GM12878 (cell line): ENCODE measurements at regions not wholly inside any gene's neighbourhood (a gene's known extent, or its start where the extent isn't known, plus 50 kb on each side); places are given as distances from the start of the nearest gene placed in this dataset.

Source experiments
- ATAC-seq: fragments of 200-7000 bp; cut with Tn5 transposase; 3 replicates; pipeline ENCODE4 v1.9.1; 2020; ENCODE audit warnings: mild to moderate bottlenecking, moderate library complexity
- BruUV-seq: library from RNA; stranded (reverse); fragments of 400-500 nt; replicated peaks from 2 replicates; lab custom pipeline; 2021; lab: Mats Ljungman, UMichigan
- CTCF ChIA-PET: fragments of 300-600 bp; sonication (Branson Sonifier 250); formaldehyde crosslinking; extraction: SDS; loops from one replicate; lab custom pipeline; 2021; ENCODE audit warnings: inconsistent platforms; lab: Yijun Ruan, JAX
- POLR2A ChIA-PET: fragments of 350-600 bp; formaldehyde crosslinking; extraction: SDS; loops from one replicate; lab custom pipeline; 2021; ENCODE audit warnings: inconsistent platforms; lab: Charles Lee
- RAD21 ChIA-PET: fragments of 300-600 bp; sonication (Branson Sonifier 250); formaldehyde crosslinking; loops from one replicate; lab custom pipeline; 2023; ENCODE audit warnings: antibody characterized with exemption; ENCODE audit not compliant: unreplicated experiment; lab: Charles Lee
- SMC1A ChIA-PET: fragments of 300-600 bp; sonication (Branson Sonifier 250); formaldehyde crosslinking; loops from one replicate; lab custom pipeline; 2023; ENCODE audit not compliant: unreplicated experiment, uncharacterized antibody; lab: Charles Lee
- DNase-seq: peaks from one replicate; pipeline ENCODE4 v3.0.0-alpha.2; 2011; ENCODE audit warnings: low read depth, low spot score
- FAIRE-seq: peaks from 3 replicates; lab custom pipeline; 2011; peaks lifted over from hg19 to GRCh38; lab: Jason Lieb, UNC
- H2AFZ ChIP-seq: 2 replicates; pipeline ENCODE4 v1.6.0; 2011; ENCODE audit warnings: low read depth, low read length, control low read depth; ENCODE audit not compliant: control insufficient read depth
- H3K27ac ChIP-seq: 2 replicates; pipeline ENCODE4 v1.5.1; 2011; ENCODE audit warnings: control low read depth; ENCODE audit not compliant: control insufficient read depth, insufficient read depth
- H3K27me3 ChIP-seq, 2 experiments: replicated peaks in 1 of 2; 2 replicates each; pipeline versions ENCODE4 v1.6.0 to v1.6.1; 2011; ENCODE audit warnings: low read length in 1 of 2; ENCODE audit not compliant: control insufficient read depth in 2 of 2, insufficient read depth in 2 of 2
- H3K36me3 ChIP-seq, 2 experiments: 2 replicates each; pipeline ENCODE4 v1.5.1; 2011; ENCODE audit warnings: low read length in 1 of 2; ENCODE audit not compliant: control insufficient read depth in 2 of 2, insufficient read depth in 2 of 2
- H3K4me1 ChIP-seq: 2 replicates; pipeline ENCODE4 v1.6.1; 2011; ENCODE audit warnings: mild to moderate bottlenecking, low read length, moderate library complexity, mixed read lengths; ENCODE audit not compliant: control insufficient read depth, insufficient read depth
- H3K4me2 ChIP-seq: 2 replicates; pipeline ENCODE4 v1.6.0; 2011; ENCODE audit warnings: control low read depth; ENCODE audit not compliant: control insufficient read depth, insufficient read depth
- H3K4me3 ChIP-seq: fragments of 200-600 bp; sonication (generic); 2 replicates; pipeline ENCODE4 v1.5.1; 2016
- H3K79me2 ChIP-seq: 2 replicates; pipeline ENCODE4 v1.6.0; 2011; ENCODE audit warnings: low read length; ENCODE audit not compliant: control insufficient read depth, insufficient read depth
- H3K9ac ChIP-seq: 2 replicates; pipeline ENCODE4 v1.8.0; 2011; ENCODE audit warnings: low read length, control low read depth, mixed read lengths; ENCODE audit not compliant: control insufficient read depth, insufficient read depth
- H3K9me3 ChIP-seq: replicated peaks from 3 replicates; pipeline ENCODE4 v1.5.1; 2011; ENCODE audit warnings: mild to moderate bottlenecking, low read length; ENCODE audit not compliant: control insufficient read depth, insufficient read depth
- H4K20me1 ChIP-seq: 2 replicates; pipeline ENCODE4 v1.6.0; 2011; ENCODE audit not compliant: control insufficient read depth, insufficient read depth
- ATF7 ChIP-seq: fragments of 450-650 bp; IDR thresholded peaks from 2 replicates; pipeline ENCODE4 v1.6.1; 2016; ENCODE audit warnings: low read depth, mild to moderate bottlenecking
- CTCF ChIP-seq, 3 experiments: IDR thresholded peaks in 2 of 3; conservative IDR thresholded peaks in 1 of 3; 2 replicates each; pipeline ENCODE4 v1.5.1; 2011; ENCODE audit warnings: low read depth in 3 of 3, low read length in 3 of 3, mild to moderate bottlenecking in 3 of 3, control low read depth in 2 of 3, moderate library complexity in 2 of 3, inconsistent platforms in 1 of 3, mixed read lengths in 1 of 3; ENCODE audit not compliant: control insufficient read depth in 2 of 3, insufficient read depth in 1 of 3; ENCODE audit errors: extremely low read depth in 1 of 3
- NR2C2 ChIP-seq: IDR thresholded peaks from 2 replicates; pipeline ENCODE4 v1.6.1; 2011; ENCODE audit warnings: borderline replicate concordance, low read depth; ENCODE audit not compliant: control insufficient read depth, insufficient read length
- RAD21 ChIP-seq: IDR thresholded peaks from 2 replicates; pipeline ENCODE4 v1.6.1; 2011; ENCODE audit warnings: mild to moderate bottlenecking, low read depth, low read length, moderate library complexity; ENCODE audit not compliant: insufficient read depth
- SRF ChIP-seq, 2 experiments: IDR thresholded peaks; 2 replicates each; pipeline ENCODE4 v1.6.1; 2011; ENCODE audit warnings: low read depth in 2 of 2, low read length in 2 of 2, mild to moderate bottlenecking in 1 of 2, moderate library complexity in 1 of 2
- ZNF217 ChIP-seq: fragments of 450-650 bp; IDR thresholded peaks from 2 replicates; pipeline ENCODE4 v1.6.1; 2017; ENCODE audit warnings: antibody characterized with exemption, mild to moderate bottlenecking
- WGBS: methylation state at CpG from one replicate; pipeline ENCODE4 v1.1.6; 2016; ENCODE audit warnings: low lambda C conversion rate; ENCODE audit not compliant: insufficient replicate concordance, insufficient coverage; ENCODE audit errors: missing lambda C conversion rate; 5-methylcytosine and 5-hydroxymethylcytosine counted together
- in situ Hi-C: fragments of 300-500 bp; cut with MboI; formaldehyde crosslinking; loops from 9 replicates; pipeline ENCODE4 v1.14.3; 2018; ENCODE audit warnings: mixed read lengths
- intact Hi-C: fragments of 100-400 bp; cut with micrococcal nuclease; formaldehyde crosslinking; loops from one replicate; pipeline ENCODE4 v1.14.2; 2022; ENCODE audit not compliant: unreplicated experiment

- ChIA-PET RAD21 (interaction anchor here (0.6 kb wide), 1 partner anchor 207 kb away, joined by 3 read pairs; no protein-coding TSS in a partner anchor), CTCF (interaction anchor here (1.1 kb wide), 1 partner anchor 175 kb away, joined by 3 read pairs; no protein-coding TSS in a partner anchor), SMC1A (interaction anchor here (1.1 kb wide), 1 partner anchor 174 kb away, joined by 4 read pairs; no protein-coding TSS in a partner anchor), POLR2A (no interaction called here)
- no TSS peak for BruUV-seq
- H3K36me3 ChIP-seq = no peaks in the 10 kb centered on the region
- H3K9me3 ChIP-seq = no peaks in the 10 kb centered on the region
- WGBS = 54% methylated on average over 12 of the region's 12 CpGs
- in situ Hi-C loops = no loop called here
- intact Hi-C loops = no loop called here
- H4K20me1 ChIP-seq = no peaks in the 10 kb centered on the region
- no peak overlapping the region for H3K4me3 ChIP-seq
- no peaks in the 10 kb centered on the region for H3K79me2 ChIP-seq
- no peaks in the 10 kb centered on the region for H3K27me3 ChIP-seq
- TF ChIP-seq CTCF (IDR thresholded peaks at IDR 0.05 in 2 of 3, conservative IDR thresholded peaks at IDR 0.05 in 1 of 3; ENCODE audit: control insufficient read depth in 2 of 3, extremely low read depth in 1 of 3, insufficient read depth in 1 of 3, low read depth in 3 of 3, low read length in 3 of 3) (peak in 1 of 3 experiments; percentile 14; a peak in 2 of 6 replicates), ATF7 (no peak), RAD21 (peak; percentile 46; the same call in 1 of the 2 replicates)
- DNase-seq (no peak), ATAC-seq (no peak), FAIRE-seq (no peak)
- H3K27ac ChIP-seq = no peak overlapping the region
- H2AFZ ChIP-seq = no peak overlapping the region
- no peak overlapping the region for H3K9ac ChIP-seq
- H3K4me1 ChIP-seq = no peaks in the 10 kb centered on the region
- no peak overlapping the region for H3K4me2 ChIP-seq
Observed at GRCh38 chr18:76572518-76573247, 77.6 kb upstream of the ZNF516 start.

- H3K9ac ChIP-seq = no peak overlapping the region
- H3K4me2 ChIP-seq = no peak overlapping the region
- ChIA-PET POLR2A (no interaction called here), SMC1A (interaction anchor here (0.6 kb wide), 1 partner anchor 91 kb away, joined by 3 read pairs; no protein-coding TSS in a partner anchor), RAD21 (no interaction called here), CTCF (no interaction called here)
- no peaks in the 10 kb centered on the region for H3K4me1 ChIP-seq
- intact Hi-C loops (no loop called here), in situ Hi-C loops (no loop called here)
- H2AFZ ChIP-seq = no peak overlapping the region
- H3K9me3 ChIP-seq = no peaks in the 10 kb centered on the region
- no TSS peak for BruUV-seq
- H3K27me3 ChIP-seq = no peaks in the 10 kb centered on the region
- DNase-seq = no peak
- no peaks in the 10 kb centered on the region for H4K20me1 ChIP-seq
- no peak for ATAC-seq
- WGBS = 27% methylated on average over 3 of the region's 3 CpGs
- FAIRE-seq = no peak
- no peaks in the 10 kb centered on the region for H3K79me2 ChIP-seq
- no peaks in the 10 kb centered on the region for H3K36me3 ChIP-seq
- TF ChIP-seq ZNF217 (no peak), NR2C2 (no peak), SRF (IDR thresholded peaks at IDR 0.05; ENCODE audit: low read depth in 2 of 2, low read length in 2 of 2) (no peak)
- H3K27ac ChIP-seq = no peak overlapping the region
- no peak overlapping the region for H3K4me3 ChIP-seq
Observed at GRCh38 chr18:76571689-76572088, 76.6 kb upstream of the ZNF516 start.
